ENCODE measurements at regions not wholly inside any gene's neighbourhood (a gene's known extent, or its start where the extent isn't known, plus 50 kb on each side); places are given as distances from the start of the nearest gene placed in this dataset.
"Not testable (repeated sequence)": the region's sequence is repeated elsewhere in the genome, so short reads cannot be mapped to it uniquely, and the experiment has no call there.

GRCh38 chr6:135129136-135129856, 51.8 kb upstream of the MYB start:
- DNase-seq (ENCODE audit: low read depth in 2 of 3, low spot score in 2 of 3) = no peak

GRCh38 chr6:135128268-135128914, 52.7 kb upstream of the MYB start:
- peak in 1 of 3 experiments; percentile 28 for DNase-seq (ENCODE audit: low read depth in 2 of 3, low spot score in 2 of 3)

GRCh38 chr6:135126729-135127128, 54.4 kb upstream of the MYB start:
- DNase-seq (ENCODE audit: low read depth in 2 of 3, low spot score in 2 of 3) = no peak

- DNase-seq (ENCODE audit: low read depth in 2 of 3, low spot score in 2 of 3) = no peak
Measured at GRCh38 chr6:135126034-135126433, 55.1 kb upstream of the MYB start.

GRCh38 chr6:135121434-135121833, 59.7 kb upstream of the MYB start:
- no peak for DNase-seq (ENCODE audit: low read depth in 2 of 3, low spot score in 2 of 3)

- DNase-seq (ENCODE audit: low read depth in 2 of 3, low spot score in 2 of 3) = no peak
Measured at GRCh38 chr6:135118134-135118730, 62.9 kb upstream of the MYB start.

- no peak for DNase-seq (ENCODE audit: low read depth in 2 of 3, low spot score in 2 of 3)
Measured at GRCh38 chr6:135117413-135117968, 62.9 kb upstream of the HBS1L start.

GRCh38 chr6:135116571-135116970, 61.9 kb upstream of the HBS1L start:
- DNase-seq (ENCODE audit: low read depth in 2 of 3, low spot score in 2 of 3) = no peak

GRCh38 chr6:135115834-135116233, 61.2 kb upstream of the HBS1L start:
- no peak for DNase-seq (ENCODE audit: low read depth in 2 of 3, low spot score in 2 of 3)

GRCh38 chr6:135115411-135115810, 60.8 kb upstream of the HBS1L start:
- DNase-seq (ENCODE audit: low read depth in 2 of 3, low spot score in 2 of 3) = no peak

- peak in 1 of 3 experiments; percentile 36 for DNase-seq (ENCODE audit: low read depth in 2 of 3, low spot score in 2 of 3)
Measured at GRCh38 chr6:135114355-135115145, 59.9 kb upstream of the HBS1L start.

GRCh38 chr6:135113860-135114259, 59.2 kb upstream of the HBS1L start:
- no peak for DNase-seq (ENCODE audit: low read depth in 2 of 3, low spot score in 2 of 3)

- DNase-seq (ENCODE audit: low read depth in 2 of 3, low spot score in 2 of 3) = not testable (repeated sequence)
Measured at GRCh38 chr6:135112951-135113350, 58.3 kb upstream of the HBS1L start.

GRCh38 chr6:135110261-135110781, 55.7 kb upstream of the HBS1L start:
- DNase-seq (ENCODE audit: low read depth in 2 of 3, low spot score in 2 of 3) = not testable (repeated sequence)

- DNase-seq (ENCODE audit: low read depth in 2 of 3, low spot score in 2 of 3) = no peak
Measured at GRCh38 chr6:135109761-135110160, 55.1 kb upstream of the HBS1L start.

GRCh38 chr6:135108692-135109091, 54.1 kb upstream of the HBS1L start:
- no peak for DNase-seq (ENCODE audit: low read depth in 2 of 3, low spot score in 2 of 3)

- DNase-seq (ENCODE audit: low read depth in 2 of 3, low spot score in 2 of 3) = no peak
Measured at GRCh38 chr6:135106611-135107010, 52.0 kb upstream of the HBS1L start.

- no peak for DNase-seq (ENCODE audit: low read depth in 2 of 3, low spot score in 2 of 3)
Measured at GRCh38 chr6:135105710-135106109, 51.1 kb upstream of the HBS1L start.

- DNase-seq (ENCODE audit: low read depth in 2 of 3, low spot score in 2 of 3) = no peak
Measured at GRCh38 chr6:135105299-135105698, 50.7 kb upstream of the HBS1L start.
